ENCODE measurements at regions not wholly inside any gene's neighbourhood (a gene's known extent, or its start where the extent isn't known, plus 50 kb on each side); places are given as distances from the start of the nearest gene placed in this dataset.

- Histone ChIP-seq H3K4me3 (ENCODE audit: low read depth, low read length) (no peak overlapping the region), H3K27ac (ENCODE audit: low read depth) (no peak overlapping the region), H3K36me3 (ENCODE audit: insufficient read depth) (peaks cover 2% of the 10 kb centered on the region), H3K4me1 (ENCODE audit: insufficient read depth) (no peaks in the 10 kb centered on the region)
- DNase-seq (ENCODE audit: extremely low spot score): no peak
Measured at GRCh38 chr5:164735334-164735733, 1229.9 kb downstream of the MAT2B start.

GRCh38 chr5:164741376-164741775 is 1236.0 kb downstream of the MAT2B start:
- no peaks in the 10 kb centered on the region for H3K4me1 ChIP-seq (ENCODE audit: insufficient read depth)
- no peak for DNase-seq (ENCODE audit: extremely low spot score)
- no peak overlapping the region for H3K27ac ChIP-seq (ENCODE audit: low read depth)
- WGBS: 92% methylated on average over 3 of the region's 3 CpGs
- H3K36me3 ChIP-seq (ENCODE audit: insufficient read depth): no peaks in the 10 kb centered on the region
- no peak overlapping the region for H3K4me3 ChIP-seq (ENCODE audit: low read depth, low read length)

GRCh38 chr5:164742025-164742424 is 1236.6 kb downstream of the MAT2B start:
- H3K27ac ChIP-seq (ENCODE audit: low read depth): no peak overlapping the region
- H3K4me1 ChIP-seq (ENCODE audit: insufficient read depth): no peaks in the 10 kb centered on the region
- H3K36me3 ChIP-seq (ENCODE audit: insufficient read depth): no peaks in the 10 kb centered on the region
- no peak for DNase-seq (ENCODE audit: extremely low spot score)
- 60% methylated on average over 5 of the region's 5 CpGs for WGBS
- no peak overlapping the region for H3K4me3 ChIP-seq (ENCODE audit: low read depth, low read length)

DNA sequence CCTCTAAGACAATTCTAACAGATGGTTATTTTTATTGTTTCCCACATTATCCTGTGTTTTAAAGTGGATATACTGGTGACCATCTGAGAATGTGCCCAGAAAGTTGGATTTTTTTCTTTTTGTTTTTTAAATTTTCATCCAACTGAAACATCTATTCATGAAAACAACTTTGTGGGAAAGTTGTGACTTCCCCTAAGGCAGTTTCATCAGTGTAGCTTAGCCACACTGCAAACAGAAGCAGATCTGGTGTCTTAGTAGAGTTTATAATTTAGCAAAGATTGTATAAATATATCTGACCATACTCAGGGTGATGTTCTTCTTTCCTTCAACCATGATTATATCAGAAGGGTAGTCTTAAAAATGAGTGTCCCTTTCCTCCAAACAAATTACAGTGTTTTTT is 1241.3 kb downstream of the MAT2B start:
- no peaks in the 10 kb centered on the region for H3K4me1 ChIP-seq (ENCODE audit: insufficient read depth)
- no peak overlapping the region for H3K4me3 ChIP-seq (ENCODE audit: low read depth, low read length)
- H3K27ac ChIP-seq (ENCODE audit: low read depth): no peak overlapping the region
- H3K36me3 ChIP-seq (ENCODE audit: insufficient read depth): no peaks in the 10 kb centered on the region
- no peak for DNase-seq (ENCODE audit: extremely low spot score)

DNA sequence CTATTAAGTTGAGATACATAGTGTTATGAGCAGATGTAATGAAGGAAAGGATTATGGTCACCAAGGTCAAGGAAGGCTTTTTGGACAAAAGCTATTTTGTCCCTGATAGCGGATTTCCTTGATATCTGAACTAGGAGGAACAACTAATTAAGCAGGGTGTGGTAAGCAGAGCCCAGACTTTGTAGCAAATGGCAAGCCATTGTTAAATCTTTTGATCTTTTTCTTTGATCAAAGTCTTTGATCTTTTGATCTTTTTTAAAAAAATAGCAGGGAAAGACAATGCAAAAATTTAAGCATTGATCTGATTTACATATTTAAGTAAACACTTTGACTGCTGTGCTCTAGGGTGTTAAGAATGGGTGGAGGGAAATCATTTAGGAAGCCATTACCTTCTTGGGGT is 1242.0 kb downstream of the MAT2B start:
- Histone ChIP-seq H3K4me3 (ENCODE audit: low read depth, low read length) (no peak overlapping the region), H3K36me3 (ENCODE audit: insufficient read depth) (no peaks in the 10 kb centered on the region), H3K27ac (ENCODE audit: low read depth) (no peak overlapping the region), H3K4me1 (ENCODE audit: insufficient read depth) (no peaks in the 10 kb centered on the region)
- DNase-seq (ENCODE audit: extremely low spot score): no peak
- 84% methylated on average over 1 of the region's 1 CpG for WGBS

- DNase-seq (ENCODE audit: extremely low spot score): no peak
- Histone ChIP-seq H3K4me3 (ENCODE audit: low read depth, low read length) (no peak overlapping the region), H3K4me1 (ENCODE audit: insufficient read depth) (no peaks in the 10 kb centered on the region), H3K27ac (ENCODE audit: low read depth) (no peak overlapping the region), H3K36me3 (ENCODE audit: insufficient read depth) (no peaks in the 10 kb centered on the region)
Measured at GRCh38 chr5:164748861-164749260, 1243.4 kb downstream of the MAT2B start.

GRCh38 chr5:164753434-164753833 is 1248.0 kb downstream of the MAT2B start:
- WGBS: 43% methylated on average over 1 of the region's 1 CpG
- H3K4me1 ChIP-seq (ENCODE audit: insufficient read depth): no peaks in the 10 kb centered on the region

GRCh38 chr5:164763206-164763605 is 1257.8 kb downstream of the MAT2B start:
- Histone ChIP-seq H3K36me3 (ENCODE audit: insufficient read depth) (no peaks in the 10 kb centered on the region), H3K4me1 (ENCODE audit: insufficient read depth) (no peaks in the 10 kb centered on the region), H3K27ac (ENCODE audit: low read depth) (no peak overlapping the region), H3K4me3 (ENCODE audit: low read depth, low read length) (no peak overlapping the region)
- 50% methylated on average over 2 of the region's 2 CpGs for WGBS
- DNase-seq (ENCODE audit: extremely low spot score): no peak

More at GRCh38 chr5:164753434-164753833, 1248.0 kb downstream of the MAT2B start:
- H3K36me3 ChIP-seq (ENCODE audit: insufficient read depth): no peaks in the 10 kb centered on the region
- no peak overlapping the region for H3K4me3 ChIP-seq (ENCODE audit: low read depth, low read length)
- H3K27ac ChIP-seq (ENCODE audit: low read depth): no peak overlapping the region
- no peak for DNase-seq (ENCODE audit: extremely low spot score)

GRCh38 chr5:164772122-164772521 is 1266.7 kb downstream of the MAT2B start:
- DNase-seq (ENCODE audit: extremely low spot score): no peak
- Histone ChIP-seq H3K27ac (ENCODE audit: low read depth) (no peak overlapping the region), H3K4me3 (ENCODE audit: low read depth, low read length) (no peak overlapping the region), H3K36me3 (ENCODE audit: insufficient read depth) (no peaks in the 10 kb centered on the region), H3K4me1 (ENCODE audit: insufficient read depth) (no peaks in the 10 kb centered on the region)
- 82% methylated on average over 3 of the region's 3 CpGs for WGBS

- Histone ChIP-seq H3K4me3 (ENCODE audit: low read depth, low read length) (no peak overlapping the region), H3K27ac (ENCODE audit: low read depth) (no peak overlapping the region), H3K4me1 (ENCODE audit: insufficient read depth) (no peaks in the 10 kb centered on the region), H3K36me3 (ENCODE audit: insufficient read depth) (no peaks in the 10 kb centered on the region)
- no peak for DNase-seq (ENCODE audit: extremely low spot score)
- 84% methylated on average over 3 of the region's 3 CpGs for WGBS
Measured at GRCh38 chr5:164784230-164784629, 1278.8 kb downstream of the MAT2B start.

- no peak for DNase-seq (ENCODE audit: extremely low spot score)
- Histone ChIP-seq H3K4me3 (ENCODE audit: low read depth, low read length) (no peak overlapping the region), H3K4me1 (ENCODE audit: insufficient read depth) (no peaks in the 10 kb centered on the region), H3K36me3 (ENCODE audit: insufficient read depth) (no peaks in the 10 kb centered on the region), H3K27ac (ENCODE audit: low read depth) (no peak overlapping the region)
- WGBS: 88% methylated on average over 3 of the region's 3 CpGs
Measured at GRCh38 chr5:164798110-164798509, 1292.7 kb downstream of the MAT2B start.

- no peak for DNase-seq (ENCODE audit: extremely low spot score)
- 49% methylated on average over 2 of the region's 2 CpGs for WGBS
- Histone ChIP-seq H3K4me1 (ENCODE audit: insufficient read depth) (no peaks in the 10 kb centered on the region), H3K27ac (ENCODE audit: low read depth) (no peak overlapping the region), H3K36me3 (ENCODE audit: insufficient read depth) (no peaks in the 10 kb centered on the region), H3K4me3 (ENCODE audit: low read depth, low read length) (no peak overlapping the region)
Measured at GRCh38 chr5:164799391-164799790, 1294.0 kb downstream of the MAT2B start.

DNA sequence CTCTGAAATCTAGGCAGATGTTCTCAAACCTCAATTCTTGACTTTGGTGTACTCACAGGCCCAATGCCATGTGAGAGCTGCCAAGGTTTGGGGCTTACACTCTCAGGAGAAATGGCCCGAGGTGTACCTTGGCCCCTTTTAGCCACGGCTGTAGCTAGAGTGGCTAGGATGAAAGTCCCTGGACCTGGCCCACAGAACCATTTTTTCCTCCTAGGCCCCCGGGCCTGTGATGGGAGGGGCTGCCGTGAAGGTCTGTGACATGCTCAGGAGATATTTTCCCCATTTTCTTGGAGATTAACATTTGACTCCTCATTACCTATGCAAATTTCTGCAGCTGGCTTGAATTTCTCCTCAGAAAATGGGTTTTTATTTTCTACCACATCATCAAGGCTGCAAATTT is 1296.5 kb downstream of the MAT2B start:
- H3K4me1 ChIP-seq (ENCODE audit: insufficient read depth): no peaks in the 10 kb centered on the region
- no peak overlapping the region for H3K4me3 ChIP-seq (ENCODE audit: low read depth, low read length)
- no peak for DNase-seq (ENCODE audit: extremely low spot score)
- no peak overlapping the region for H3K27ac ChIP-seq (ENCODE audit: low read depth)
- 95% methylated on average over 4 of the region's 4 CpGs for WGBS
- no peaks in the 10 kb centered on the region for H3K36me3 ChIP-seq (ENCODE audit: insufficient read depth)

GRCh38 chr5:164809821-164810220 is 1304.4 kb downstream of the MAT2B start:
- no peak for DNase-seq (ENCODE audit: extremely low spot score)
- H3K27ac ChIP-seq (ENCODE audit: low read depth): no peak overlapping the region
- no peak overlapping the region for H3K4me3 ChIP-seq (ENCODE audit: low read depth, low read length)
- H3K4me1 ChIP-seq (ENCODE audit: insufficient read depth): no peaks in the 10 kb centered on the region
- H3K36me3 ChIP-seq (ENCODE audit: insufficient read depth): no peaks in the 10 kb centered on the region

DNA sequence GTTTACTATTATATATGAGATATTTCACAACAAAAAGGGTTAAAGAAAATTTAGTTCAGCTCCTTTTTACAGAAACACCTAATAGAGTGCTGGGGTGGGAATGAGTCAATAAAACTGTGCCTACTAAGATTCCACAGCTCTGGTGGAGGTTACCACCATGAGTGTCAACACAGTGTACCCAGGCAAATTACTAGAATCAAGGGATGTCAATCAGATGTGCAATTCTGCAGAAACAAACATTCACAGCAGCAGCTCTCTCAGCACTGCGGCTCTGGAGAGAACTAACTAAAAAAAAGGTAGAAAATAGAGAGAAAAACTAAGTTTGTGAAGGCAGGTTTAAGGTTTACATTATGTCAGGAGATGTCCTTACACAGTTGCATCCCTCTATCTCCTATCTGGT is 1313.0 kb downstream of the MAT2B start:
- H3K4me3 ChIP-seq (ENCODE audit: low read depth, low read length): no peak overlapping the region
- no peak overlapping the region for H3K27ac ChIP-seq (ENCODE audit: low read depth)
- WGBS: 58% methylated on average over 1 of the region's 1 CpG
- H3K4me1 ChIP-seq (ENCODE audit: insufficient read depth): no peaks in the 10 kb centered on the region
- no peak for DNase-seq (ENCODE audit: extremely low spot score)
- H3K36me3 ChIP-seq (ENCODE audit: insufficient read depth): no peaks in the 10 kb centered on the region
